CD1c-positive myeloid dendritic cell (primary cell): ENCODE measurements at regions not wholly inside any gene's neighbourhood (a gene's known extent, or its start where the extent isn't known, plus 50 kb on each side); places are given as distances from the start of the nearest gene placed in this dataset.

Experiments used
- DNase-seq: peaks from one replicate; pipeline ENCODE4 v3.0.0-alpha.2; 2016; ENCODE audit errors: extremely low spot score

DNA sequence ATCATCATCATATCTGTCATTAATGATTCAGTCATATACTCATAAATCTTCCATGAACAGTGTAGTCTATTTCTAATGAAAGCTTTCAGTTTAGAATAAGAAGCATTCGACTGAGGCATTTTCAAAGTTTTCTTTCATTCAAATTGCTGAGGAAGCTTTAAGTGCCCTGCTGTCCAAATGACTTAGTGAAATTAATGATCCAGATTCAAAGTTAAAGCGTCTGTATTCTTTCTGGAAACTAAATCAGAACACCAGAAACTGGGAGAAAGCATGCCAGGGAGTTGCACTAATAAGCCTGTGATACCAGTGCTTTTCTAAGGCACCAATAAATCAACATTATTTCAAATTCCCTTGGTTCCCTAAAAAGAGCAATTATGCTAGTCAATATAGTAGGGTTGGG, 367.8 kb upstream of the ANO5 start:
- no peak for DNase-seq

DNA sequence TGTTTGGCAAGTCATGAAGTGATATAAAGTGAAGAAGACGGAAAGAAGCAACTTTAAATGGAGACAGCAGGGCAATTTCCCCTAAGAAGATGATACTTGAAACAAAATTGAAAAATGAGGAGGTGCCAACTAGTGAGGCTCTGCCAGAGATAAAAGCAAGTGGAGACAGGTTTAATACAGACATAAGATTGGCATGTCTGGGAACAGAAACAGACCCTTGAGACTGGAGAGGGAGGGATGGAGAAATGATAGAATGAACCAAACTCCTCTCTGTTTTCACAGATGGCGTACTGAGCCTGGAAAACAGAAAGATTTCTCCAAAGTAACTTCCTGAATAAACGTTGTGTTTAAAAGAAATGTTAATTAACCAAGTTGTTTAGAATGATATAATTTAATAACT, 354.5 kb upstream of the ANO5 start:
- DNase-seq = no peak

DNA sequence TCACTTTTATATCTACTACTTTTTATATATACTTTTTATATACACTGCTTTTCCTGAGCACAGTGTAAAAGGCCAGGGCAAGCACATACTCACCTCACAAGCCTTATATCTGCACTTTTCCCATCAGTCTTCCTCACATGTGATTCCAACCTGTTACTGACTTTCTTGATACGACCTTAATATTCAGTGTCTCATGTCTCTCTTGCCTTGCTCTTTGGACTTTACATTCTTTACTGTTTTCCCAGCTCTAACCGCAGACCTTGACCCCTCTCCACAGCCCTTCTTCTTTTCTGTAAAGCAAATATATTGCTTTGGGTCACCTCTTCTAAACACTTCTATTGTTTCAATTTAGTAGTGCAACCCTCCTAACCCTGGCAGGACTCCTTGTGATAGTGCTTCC, 353.1 kb upstream of the ANO5 start:
- no peak for DNase-seq

DNA sequence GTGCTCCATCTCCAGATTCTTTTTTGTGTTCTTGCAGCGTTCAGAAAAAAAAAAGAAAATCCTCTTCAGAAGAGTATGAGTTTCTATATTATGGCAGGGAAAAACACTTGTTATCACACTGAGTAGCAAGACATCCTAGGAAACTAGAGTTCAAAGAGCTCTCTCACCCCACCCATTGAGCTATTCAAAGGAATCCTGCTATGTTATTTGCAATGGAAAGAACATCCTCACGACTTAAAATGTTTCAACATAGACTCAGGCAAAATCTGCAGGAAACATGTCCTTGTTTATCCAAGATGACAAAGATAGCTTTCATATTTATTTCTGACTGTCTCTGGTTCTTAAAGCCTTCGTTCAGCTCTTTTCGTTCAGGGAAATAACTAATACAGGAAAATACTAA, 331.6 kb upstream of the ANO5 start:
- no peak for DNase-seq

DNA sequence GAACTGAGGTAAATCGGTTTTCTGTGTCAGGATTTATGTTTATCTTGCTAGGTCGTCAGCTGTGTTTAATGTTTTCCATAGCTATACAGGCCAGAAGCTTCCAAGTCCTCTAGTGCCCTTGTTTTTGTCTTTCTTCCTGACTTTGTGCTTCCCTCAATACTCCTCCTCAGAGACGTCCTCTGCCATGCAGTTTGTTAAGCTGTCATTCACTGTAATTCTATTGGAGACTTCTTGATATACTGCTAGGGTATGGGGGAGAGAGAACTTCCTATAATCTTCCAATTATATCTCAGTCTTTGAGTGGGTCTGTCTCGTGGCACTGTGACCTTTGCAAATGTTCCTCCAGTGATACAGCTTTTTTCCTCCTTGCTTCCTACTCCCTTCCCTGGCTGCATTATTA, 327.3 kb upstream of the ANO5 start:
- no peak for DNase-seq

DNA sequence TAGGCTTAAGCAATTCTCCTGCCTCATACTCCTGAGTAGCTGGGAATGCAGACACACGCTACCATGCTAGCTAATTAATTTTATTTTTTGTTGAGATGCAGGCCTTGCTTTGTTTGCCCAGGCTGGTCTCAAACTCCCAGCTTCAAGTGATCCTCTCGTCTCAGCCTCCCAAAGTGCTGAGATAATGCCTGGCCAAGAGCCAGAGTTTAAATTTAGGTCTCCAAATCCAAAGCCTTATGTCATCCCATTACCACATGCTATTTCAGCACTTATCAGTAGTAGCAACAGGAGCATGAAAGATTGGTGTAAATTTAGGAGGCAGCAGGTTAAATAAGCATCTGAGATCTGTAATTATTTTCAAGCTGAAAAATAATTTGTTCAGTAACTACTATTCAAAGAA, 326.1 kb upstream of the ANO5 start:
- no peak for DNase-seq

DNA sequence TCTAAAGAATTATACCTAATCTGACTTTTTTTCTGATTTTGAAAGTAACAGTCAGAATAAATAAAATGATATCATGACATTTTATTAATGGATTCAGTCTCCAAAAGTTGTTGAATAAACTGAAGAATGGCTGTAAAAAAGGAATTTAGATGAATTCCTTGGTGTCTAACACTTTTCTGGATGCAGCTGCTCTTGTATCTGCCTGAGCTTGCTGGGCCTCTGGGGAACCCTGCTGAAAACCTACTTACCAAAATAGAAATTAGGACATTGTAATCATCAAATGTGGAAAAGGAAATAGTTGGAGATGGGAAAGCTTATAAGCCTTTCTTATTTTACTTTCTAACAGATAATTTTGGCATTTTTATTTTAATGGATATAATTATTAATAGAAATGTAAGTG, 315.7 kb upstream of the ANO5 start:
- DNase-seq = no peak

DNA sequence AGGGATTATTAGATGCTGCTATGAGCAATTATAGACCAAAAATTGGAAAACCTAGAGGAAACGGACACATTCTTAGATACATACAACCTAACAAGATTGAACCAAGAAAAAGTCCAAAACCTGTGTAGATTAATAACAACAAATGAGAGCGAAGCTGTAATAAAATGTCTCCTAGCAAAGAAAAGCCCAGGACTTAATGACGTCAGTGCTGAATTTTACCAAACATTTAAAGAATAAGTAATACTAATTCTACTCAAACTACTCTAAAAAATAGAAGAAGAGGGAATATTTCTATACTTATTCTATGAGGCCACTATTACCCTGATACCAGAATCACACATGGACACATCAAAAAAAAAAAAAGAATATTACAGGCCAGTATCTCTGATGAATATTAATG, 309.5 kb upstream of the ANO5 start:
- no peak for DNase-seq

DNA sequence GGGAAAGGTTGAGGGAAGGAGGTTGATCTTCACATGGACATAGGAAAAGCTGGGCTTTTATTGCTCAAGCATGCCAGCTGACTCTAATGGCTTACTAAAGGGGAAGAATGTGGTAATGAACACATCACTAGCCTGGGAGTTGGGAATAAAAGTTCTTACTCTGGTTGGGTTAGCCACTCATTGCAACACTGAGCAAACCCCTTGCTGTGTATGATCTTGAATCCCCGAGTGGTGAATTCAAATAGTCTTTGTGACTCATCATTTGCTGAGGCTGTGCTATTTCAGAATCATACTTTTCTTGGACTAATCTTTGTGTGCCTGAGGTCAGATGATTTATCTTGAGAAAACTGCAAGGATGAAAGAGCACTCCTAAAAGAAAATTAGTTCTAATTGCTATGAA, 304.1 kb upstream of the ANO5 start:
- peak; percentile 27 for DNase-seq

DNA sequence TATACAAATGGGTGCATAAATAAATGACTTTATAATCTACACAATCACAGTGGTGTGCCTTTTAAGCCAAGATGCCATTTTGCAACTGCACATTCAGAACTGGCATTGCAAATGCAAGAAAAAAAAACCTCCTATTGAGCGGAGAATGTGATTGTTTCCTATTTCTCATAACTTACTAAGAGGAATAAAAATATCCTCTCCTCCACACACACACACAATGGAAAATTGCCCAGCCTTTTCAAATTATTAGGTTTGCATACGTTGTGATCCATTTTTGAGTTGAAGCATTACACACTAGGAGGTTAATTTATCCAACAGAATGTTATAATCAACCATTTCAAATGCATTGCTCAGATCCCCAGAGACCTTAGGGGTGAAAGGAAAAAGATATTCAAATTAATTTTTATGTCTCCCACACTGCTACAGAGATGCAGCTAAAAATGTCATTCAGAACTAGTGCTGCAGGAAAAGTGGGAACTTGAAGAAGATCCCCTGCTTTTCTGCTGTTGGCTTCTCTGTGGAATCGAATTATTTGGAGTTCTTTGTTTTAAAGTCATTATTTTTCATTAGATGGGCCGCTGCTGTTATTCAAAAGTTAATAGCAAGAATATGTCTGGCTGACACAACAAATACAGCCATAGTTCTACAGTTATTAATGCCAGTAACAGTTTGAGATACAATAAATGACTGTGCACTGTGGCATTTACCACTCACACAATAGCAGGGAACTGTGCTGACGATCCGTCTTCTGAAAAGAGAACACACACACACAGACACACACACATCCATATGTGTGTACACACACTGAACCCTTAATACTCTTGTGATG, 299.9 kb upstream of the ANO5 start:
- DNase-seq = no peak

DNA sequence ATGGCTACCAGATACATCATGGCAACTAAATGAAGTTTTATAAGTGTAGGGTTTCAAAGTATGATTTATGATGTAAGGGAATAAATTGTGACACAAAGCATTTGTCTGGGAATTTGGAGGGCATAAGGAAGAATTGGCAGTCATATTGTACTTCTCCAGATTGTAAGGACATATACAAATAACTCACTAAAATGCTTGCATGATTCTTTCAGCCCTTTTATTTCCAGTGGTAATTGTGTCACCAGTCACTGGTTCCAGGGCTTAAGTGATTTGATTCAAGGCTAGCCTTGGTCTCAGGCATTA, 299.4 kb upstream of the ANO5 start:
- DNase-seq = no peak

DNA sequence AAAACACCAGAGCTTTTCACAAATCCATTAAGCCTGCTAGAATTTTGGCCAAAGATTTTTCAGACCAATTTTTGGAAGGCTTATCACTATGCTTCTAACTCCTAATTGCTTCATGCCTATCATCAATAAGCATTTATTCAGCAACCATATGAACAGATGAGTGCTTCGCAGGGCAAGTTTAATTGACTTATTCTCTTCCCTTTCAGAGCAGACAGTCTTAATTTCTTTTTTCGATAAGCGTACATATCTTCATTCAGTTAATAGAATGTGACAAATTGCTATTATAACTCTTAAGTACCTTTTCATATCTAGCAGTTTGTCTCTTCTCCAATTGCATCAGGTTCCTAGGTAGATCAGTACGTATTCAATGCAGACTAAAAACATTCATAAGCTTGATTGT, 298.4 kb upstream of the ANO5 start:
- DNase-seq = no peak

DNA sequence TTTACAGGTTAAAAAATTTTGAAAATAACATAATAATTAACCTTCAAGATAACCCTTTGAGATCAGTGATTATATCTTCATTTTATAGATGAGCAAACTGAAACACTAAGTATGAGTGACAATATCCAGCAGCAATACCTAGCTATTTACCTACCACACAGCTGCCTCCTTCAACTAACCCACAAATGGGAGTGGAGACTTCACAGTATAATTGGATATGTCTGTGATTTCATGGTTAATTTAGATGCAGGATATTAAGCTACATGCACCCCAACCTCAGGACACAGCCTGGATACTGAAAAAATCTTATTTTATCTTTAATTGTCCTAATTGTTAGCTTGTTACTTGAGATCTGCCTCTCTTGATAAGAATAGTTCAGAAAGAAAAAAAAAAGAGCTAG, 297.2 kb upstream of the ANO5 start:
- no peak for DNase-seq

DNA sequence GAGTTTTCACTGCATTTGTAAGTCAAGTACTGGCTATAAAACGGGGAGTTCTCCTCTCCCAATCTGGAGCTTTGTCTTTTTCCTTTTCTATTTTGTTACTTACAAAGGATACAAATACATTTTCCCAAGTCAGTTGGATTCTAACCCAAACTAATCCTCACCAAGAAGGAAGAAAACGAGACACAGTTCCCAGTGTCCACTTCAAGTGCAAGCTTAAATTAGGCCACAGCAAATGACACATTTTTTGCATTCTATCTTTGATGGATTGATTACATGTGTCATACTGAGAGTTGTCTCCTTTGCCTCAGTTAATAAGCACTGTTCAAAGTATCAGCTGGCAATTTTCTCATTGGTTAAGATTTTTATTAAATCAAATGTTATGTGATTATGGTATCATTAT, 296.7 kb upstream of the ANO5 start:
- no peak for DNase-seq

DNA sequence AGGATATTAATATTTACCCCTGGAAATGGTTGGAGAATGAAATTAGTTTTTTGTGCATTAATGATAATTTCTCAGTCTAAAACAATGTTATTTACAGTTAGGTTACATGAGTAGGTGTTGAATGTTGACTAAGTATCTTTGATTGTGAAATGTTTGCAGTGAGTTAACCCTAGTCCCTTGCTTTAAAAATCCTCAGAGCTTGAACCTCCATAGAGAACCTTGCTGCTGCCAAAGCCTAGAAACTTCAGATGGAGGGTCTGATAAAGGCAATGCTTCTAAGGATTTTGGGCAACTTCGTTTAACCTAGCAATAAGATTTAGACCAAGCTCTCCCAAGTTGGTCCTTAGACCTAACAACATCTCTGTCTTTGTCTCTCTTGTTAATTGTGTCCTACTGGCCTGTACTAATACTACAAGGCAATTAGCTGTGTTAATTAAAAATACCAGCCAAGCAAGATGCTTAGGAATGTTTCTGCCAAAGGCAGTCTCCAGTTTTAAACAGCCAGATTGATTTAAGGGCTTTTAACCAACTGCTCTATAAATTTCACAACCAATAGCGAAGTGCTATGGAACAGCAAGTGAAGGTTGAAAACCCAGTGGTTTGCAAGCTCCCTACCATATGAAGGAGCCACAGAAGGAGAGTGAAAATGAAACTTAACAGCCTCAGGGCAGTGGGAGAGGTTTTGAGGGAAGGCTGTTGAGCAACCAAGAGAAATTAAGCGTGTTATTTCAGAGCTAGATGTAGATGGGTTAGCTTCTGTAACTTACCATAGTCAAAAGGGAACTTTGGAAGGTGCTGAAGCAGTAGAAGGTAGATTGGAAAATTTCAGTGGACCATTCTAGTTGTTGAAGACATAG, 295.9 kb upstream of the ANO5 start:
- DNase-seq = no peak

DNA sequence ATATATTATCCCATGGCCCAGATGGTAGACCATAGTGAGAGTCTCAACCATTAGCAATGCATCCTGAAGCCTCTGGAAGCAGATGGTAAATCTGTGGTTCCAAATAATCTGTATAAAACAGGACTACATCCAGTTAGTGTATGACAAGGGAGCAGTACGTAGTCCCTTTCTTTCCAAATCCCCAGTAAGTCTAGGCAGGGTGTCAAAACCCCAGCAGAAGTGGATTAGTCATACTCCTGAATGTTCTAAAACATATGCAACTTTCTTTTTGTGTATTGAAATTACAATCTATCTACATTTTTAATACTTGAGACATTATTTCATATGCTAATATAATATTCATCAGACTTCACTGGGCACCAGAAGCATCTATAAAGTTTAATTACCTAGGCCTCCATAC, 295.1 kb upstream of the ANO5 start:
- no peak for DNase-seq

DNA sequence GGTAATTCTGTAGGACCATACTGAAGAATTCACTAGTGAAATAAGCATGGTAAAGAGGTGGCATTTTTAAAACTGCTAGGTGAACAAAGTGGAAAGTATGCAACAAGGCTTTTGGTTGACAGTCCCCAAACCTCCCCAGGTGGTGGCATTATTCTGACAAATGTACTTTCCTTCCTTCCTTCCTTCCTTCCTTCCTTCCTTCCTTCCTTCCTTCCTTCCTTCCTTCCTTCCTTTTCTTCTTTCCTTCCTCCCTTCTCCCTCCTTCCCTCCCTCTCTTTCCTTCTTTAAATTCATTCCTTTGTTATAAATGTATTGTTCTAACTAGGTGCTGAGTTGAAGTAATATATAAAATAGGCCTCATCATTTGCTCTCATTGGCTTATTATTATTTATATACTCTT, 284.7 kb upstream of the ANO5 start:
- no peak for DNase-seq

DNA sequence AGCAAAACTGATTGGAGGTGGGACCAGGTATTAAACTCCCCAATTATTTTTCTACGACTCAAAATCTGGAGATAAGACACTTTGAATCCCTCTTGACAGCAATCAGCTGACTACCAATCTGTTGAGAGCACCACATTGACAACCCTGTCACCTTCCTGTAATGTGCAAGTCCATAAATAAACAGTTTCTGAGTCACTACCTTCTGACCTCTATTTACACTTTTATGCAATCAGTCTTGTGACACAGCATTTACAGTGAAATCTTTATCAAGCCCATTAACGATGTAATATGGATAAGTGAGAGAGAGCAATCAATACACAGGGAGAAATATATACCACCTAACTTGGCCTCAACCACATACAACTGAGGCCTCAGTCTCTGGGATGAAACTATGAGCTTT, 283.7 kb upstream of the ANO5 start:
- DNase-seq = peak; percentile 49

DNA sequence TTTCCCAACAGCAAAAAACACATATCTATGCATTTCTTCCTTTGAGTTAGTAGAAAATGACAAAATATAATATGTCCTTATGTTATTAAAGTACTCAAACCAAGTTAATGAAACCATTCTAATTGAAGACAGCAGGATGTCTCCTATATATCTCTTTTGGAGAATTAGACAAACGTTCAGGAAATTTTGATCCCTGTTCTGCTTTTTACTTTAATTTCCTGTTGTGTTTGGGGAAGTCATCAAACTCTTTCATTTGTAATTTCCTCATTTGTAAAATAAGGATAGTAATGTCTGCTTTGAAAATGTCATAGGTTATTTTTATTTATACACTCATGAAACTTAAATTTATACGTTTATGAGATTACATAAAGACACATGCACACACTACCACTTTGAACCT, 281.8 kb upstream of the ANO5 start:
- DNase-seq = peak; percentile 69

DNA sequence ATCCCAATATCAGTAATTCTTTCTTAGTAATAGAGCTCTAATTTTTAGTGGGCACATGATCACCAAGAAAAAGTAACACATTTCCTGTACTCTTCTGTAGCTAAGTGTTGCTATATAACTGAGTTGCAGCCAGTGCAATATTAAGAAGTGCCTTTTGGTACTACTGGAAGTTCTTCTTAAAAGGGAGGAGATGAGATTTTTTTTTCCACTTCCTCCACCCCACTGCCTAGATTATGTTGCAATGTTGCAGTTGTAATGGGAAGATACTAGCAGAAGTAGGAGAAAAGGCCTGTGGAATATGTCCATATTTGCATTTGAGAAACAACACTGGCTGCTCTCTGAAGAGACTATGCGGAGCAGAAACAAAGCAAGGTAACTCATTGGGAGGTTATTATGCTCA, 280.6 kb upstream of the ANO5 start:
- peak; percentile 68 for DNase-seq

DNA sequence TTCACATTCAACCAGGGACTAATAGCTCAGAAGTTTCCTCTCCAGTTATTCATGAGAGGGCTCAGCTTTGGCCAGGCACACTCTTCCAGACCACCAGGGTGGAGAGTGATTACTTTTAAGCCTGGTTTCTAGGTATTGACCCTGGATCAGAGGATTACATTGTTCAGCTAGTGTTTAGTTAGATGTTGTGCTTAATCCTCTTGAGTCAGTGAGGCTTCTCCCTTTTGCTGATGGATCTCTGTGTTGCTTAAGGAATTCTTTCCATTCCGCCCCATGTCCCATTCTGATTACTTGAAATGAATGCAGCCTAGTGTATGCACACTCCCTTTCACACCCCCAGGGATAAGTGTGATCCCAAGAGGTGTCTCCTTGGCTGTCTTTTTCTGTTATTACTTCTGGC, 271.7 kb upstream of the ANO5 start:
- no peak for DNase-seq

DNA sequence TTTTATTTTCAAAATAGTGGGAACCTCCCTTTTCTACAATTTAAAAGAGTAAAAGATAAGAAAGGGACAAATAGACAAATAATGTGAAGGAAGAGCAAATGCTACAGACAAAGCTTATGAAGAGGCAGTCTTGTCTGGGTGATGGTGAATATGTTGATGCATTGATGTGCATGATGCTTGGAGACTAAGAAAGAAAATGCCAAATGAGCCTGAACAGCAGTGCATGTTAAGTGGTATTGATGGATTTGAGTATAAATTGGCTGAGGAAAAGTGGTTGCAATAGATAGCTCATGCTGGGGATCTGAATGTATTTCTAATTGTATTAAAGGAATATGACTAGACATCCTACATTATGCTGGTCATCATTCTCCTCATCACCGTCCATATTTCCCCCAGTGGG, 268.6 kb upstream of the ANO5 start:
- DNase-seq = no peak

DNA sequence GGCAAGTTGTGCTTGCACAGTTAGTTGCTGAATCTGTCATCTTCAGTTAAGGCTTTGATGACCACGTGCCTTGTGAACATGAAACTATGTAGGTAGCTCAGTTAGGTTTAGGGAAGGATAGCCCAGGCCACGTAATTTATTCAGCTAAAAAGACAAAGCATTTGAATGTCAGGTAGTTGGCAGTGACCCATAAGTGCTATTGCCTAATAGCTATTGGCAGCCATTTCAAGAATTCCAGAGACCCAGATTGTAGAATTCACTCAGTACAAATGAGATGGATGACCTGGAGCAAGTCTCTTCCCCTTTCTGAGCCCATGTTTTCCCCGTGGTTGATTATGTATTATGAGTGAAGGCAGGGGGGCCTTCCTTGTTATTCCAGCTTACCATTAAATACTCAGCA, 265.3 kb upstream of the ANO5 start:
- DNase-seq = no peak

DNA sequence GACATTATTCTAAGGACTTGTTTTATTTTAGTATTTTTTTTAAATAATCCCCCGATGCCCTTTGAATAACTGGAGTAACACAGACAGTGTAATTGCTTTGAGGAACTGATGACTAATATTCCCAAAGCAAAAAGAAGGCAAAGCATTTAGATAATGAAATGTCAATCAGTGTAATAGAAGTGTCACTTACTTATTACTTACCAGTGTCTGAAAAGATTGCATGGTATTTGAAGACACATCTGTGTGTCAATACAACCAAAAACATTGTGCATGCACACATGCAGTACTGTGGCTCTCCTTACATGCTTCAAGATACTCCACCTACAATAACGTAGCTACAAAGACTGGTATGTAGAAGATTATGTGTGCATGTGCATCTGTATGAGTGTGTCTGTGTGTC, 264.0 kb upstream of the ANO5 start:
- DNase-seq = no peak
